Ramos (cell line): ENCODE measurements at regions not wholly inside any gene's neighbourhood (a gene's known extent, or its start where the extent isn't known, plus 50 kb on each side); places are given as distances from the start of the nearest gene placed in this dataset.
"Not testable (repeated sequence)": the region's sequence is repeated elsewhere in the genome, so short reads cannot be mapped to it uniquely, and the experiment has no call there.

ENCODE experiments used
- in situ Hi-C: fragments of 300-500 bp; cut with MboI; formaldehyde crosslinking; loops from one replicate; pipeline ENCODE4 v1.14.3; 2022; ENCODE audit warnings: low sequenced_read_pairs; ENCODE audit not compliant: unreplicated experiment

GRCh38 chr11:60592601-60593000 lies 77.4 kb downstream of the MS4A13 start:
- in situ Hi-C loops, result no loop called here

- in situ Hi-C loops, result no loop called here
These were observed 79.9 kb downstream of the MS4A13 start for GRCh38 chr11:60594998-60595642.

GRCh38 chr11:60607483-60607882 lies 91.9 kb upstream of the MS4A8 start:
- in situ Hi-C loops, result no loop called here

GRCh38 chr11:60609632-60610031 lies 89.8 kb upstream of the MS4A8 start:
- in situ Hi-C loops, result loop anchor here (10.0 kb wide), 1 partner anchor 265 kb away; no protein-coding TSS in a partner anchor

- in situ Hi-C loops, result loop anchor here (10.0 kb wide), 1 partner anchor 266 kb away; no protein-coding TSS in a partner anchor
These were observed 88.7 kb upstream of the MS4A8 start for GRCh38 chr11:60610702-60611101.

- in situ Hi-C loops, result loop anchor here (10.0 kb wide), 1 partner anchor 271 kb away; no protein-coding TSS in a partner anchor
These were observed 83.9 kb upstream of the MS4A8 start for GRCh38 chr11:60615497-60615896.

- in situ Hi-C loops, result not testable (repeated sequence)
These were observed 77.5 kb upstream of the MS4A8 start for GRCh38 chr11:60621940-60622339.

- in situ Hi-C loops, result not testable (repeated sequence)
These were observed 76.6 kb upstream of the MS4A8 start for GRCh38 chr11:60622776-60623175.

- in situ Hi-C loops, result no loop called here
These were observed 74.2 kb upstream of the MS4A8 start for GRCh38 chr11:60625262-60625661.

GRCh38 chr11:60629399-60629798 lies 70.0 kb upstream of the MS4A8 start:
- in situ Hi-C loops, result no loop called here

- in situ Hi-C loops, result loop anchor here (10.0 kb wide), 1 partner anchor 297 kb away; no protein-coding TSS in a partner anchor
These were observed 67.5 kb upstream of the MS4A8 start for GRCh38 chr11:60631944-60632343.

- in situ Hi-C loops, result loop anchor here (10.0 kb wide), 1 partner anchor 299 kb away; no protein-coding TSS in a partner anchor
These were observed 65.8 kb upstream of the MS4A8 start for GRCh38 chr11:60633645-60634044.

GRCh38 chr11:60634126-60634525 lies 65.3 kb upstream of the MS4A8 start:
- in situ Hi-C loops, result loop anchor here (10.0 kb wide), 1 partner anchor 299 kb away; no protein-coding TSS in a partner anchor

- in situ Hi-C loops, result no loop called here
These were observed 57.5 kb upstream of the MS4A8 start for GRCh38 chr11:60641940-60642339.

- in situ Hi-C loops, result no loop called here
These were observed 52.3 kb upstream of the MS4A8 start for GRCh38 chr11:60647087-60647486.
